GM18870 (cell line): ENCODE measurements at regions not wholly inside any gene's neighbourhood (a gene's known extent, or its start where the extent isn't known, plus 50 kb on each side); places are given as distances from the start of the nearest gene placed in this dataset.

Experiments used
- ATAC-seq: cut with Tn5 transposase; IDR thresholded peaks from one replicate; pipeline ENCODE4 v1.9.1; 2021; ENCODE audit warnings: moderate library complexity; ENCODE audit not compliant: unreplicated experiment

DNA sequence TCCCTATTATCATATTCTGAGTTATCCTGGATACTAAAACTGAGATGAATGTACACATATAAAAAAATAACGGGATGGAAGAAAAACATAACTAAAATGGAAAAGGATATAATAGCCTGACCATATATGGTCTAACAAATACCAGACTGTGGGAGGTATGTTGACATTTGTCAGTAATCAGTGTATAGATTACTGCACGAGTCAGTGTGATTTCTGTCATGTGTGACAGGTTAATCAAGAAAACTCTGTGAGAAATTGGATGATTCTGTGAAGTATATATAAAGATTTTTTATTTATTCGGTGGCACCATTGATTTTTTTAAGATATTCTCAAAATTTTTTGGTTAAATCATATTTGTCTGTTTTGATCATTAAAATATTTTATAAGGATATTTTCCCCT, 547.3 kb upstream of the B3GALT2 start:
- ATAC-seq: no peak

DNA sequence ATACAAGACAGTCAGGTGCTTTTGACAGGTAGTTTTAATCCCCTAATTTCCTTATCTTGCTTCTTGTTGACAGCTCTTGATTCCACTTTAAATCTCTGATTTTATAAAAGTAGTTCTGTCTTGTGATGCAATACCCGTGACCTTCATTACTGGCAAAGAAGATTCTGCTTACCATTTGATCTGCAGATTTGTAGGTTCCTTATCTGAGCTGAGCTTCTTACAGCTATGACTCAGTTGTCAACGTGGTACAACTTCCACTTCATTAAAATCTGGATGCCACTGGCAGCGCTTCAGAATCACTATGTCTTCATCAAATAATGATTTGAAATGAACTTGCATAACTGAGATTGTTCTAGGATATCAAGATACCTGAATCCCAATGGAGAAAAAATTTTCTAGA, 543.6 kb upstream of the B3GALT2 start:
- no peak for ATAC-seq

DNA sequence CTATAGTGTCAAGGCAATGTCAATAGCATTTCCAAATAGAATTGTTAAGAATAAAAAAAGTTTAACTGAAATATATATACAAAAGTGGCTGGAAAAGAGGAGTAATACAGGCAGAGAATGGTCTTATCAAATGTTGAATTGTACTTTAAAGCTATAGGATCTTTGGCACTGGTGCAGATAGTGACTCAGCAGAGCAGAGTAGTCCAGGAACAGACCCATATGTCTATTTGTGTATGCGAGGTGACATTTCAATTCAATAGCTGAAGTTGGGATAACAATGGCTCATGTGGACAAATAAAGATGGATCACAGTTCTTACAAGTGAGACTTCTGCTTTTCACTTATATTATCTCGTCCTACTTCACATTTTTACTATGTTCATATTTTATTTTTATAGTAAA, 543.0 kb upstream of the B3GALT2 start:
- ATAC-seq: no peak

DNA sequence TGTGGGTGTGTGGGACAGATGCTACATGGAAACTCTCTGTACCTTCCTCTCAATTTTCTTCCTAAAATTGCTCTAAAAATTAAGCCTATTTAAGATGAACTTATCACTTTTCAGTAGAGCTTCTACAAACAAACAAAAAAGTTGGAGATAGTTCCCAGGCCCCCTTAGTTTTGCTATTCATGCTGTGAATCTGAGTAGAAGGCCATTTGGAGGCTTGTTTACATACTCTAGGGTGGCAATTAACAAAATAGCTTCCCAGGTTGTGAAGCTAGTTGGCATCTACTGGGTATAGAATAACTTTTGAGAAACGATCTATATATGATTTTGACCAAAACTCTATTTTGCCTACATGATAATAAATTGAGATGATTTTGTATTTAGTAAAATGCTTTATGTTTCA, 541.4 kb upstream of the B3GALT2 start:
- ATAC-seq: no peak

DNA sequence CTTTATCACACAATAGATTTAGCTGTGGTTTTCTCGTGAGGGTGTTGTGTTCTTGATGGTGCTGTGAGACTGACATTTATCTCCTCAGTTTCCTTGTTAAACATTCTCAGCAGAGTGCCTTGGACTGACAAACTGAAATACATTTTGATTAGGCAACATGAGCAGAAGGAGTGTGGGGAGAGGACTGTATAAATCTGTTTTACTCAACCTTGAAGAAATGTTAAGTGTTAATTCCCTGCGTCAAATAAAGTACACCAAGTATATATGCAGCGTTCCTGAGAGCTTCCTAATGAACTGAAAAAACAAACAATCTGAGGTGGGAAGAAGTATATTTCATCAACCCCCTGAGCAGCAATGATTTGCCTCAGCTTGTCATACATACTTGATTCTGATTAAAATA, 540.3 kb upstream of the B3GALT2 start:
- ATAC-seq: no peak

DNA sequence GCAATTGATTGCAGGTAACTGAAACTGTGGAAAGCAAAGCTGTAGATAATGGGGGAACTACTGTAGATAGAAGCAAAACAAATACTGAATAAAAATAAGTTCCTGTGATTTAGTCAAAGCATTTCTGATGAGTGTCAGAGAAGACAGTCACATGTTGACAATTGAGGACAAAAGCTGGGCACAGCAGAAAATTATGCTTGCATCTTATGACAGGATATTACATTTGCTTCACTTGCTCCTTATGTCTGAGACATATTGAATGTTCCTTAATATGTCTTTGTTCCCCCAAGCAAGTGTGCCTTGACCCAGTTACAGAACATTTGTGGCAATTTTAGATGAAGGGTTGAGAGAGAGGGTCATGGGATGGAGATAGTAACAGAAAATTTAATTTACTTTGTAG, 526.0 kb upstream of the B3GALT2 start:
- no peak for ATAC-seq

DNA sequence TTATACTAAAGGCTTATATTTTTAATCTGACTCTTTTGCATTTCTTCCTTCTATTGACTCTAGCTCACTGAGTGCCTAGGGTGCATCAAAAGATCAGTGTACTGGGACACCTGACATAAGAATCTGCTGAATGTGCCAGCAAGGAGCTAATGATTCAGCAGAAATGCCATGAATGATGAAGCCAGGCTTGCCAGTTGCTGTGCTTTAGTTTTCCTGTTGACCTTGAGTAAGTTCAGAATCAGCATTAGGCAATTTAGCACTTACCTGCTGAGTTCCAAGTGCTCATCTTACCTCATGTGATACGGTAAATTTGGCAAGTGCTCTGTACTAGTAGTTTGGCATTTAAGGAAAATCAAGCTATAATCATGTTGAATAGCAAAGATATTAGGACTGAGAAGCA, 523.2 kb upstream of the B3GALT2 start:
- ATAC-seq: no peak

DNA sequence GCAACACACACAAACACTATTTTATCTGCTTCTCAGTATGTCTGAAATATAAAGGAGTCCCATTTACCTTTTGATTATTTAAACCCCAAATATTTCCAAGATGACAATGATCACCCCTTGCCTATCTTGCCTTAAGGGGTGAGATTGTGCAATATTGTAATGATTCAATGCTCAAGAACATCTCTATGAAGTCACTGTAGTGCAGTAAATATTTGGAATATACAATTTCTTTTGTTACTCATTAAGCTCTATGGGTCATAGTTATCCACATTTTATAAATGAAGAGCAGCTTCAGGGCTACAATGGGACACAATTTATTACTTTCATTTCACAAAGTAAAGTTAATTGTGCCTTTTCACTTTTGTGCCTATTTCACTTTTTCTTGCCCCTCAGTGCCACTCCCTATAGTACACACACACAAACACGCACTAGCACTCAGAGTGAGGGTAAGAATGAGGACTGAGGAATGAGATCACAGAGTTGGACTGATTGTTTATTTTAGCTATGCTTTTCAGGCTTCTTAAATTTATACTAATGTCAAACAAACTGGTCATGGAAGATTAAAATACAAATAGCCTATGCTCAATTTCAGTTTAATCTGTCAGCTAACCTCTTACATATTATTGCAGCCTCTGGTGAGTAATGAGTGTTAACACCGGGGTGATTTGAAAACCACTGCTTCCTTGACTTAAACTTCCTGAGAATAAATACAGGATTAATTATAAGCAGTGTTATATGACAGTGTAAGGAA, 521.0 kb upstream of the B3GALT2 start:
- no peak for ATAC-seq

DNA sequence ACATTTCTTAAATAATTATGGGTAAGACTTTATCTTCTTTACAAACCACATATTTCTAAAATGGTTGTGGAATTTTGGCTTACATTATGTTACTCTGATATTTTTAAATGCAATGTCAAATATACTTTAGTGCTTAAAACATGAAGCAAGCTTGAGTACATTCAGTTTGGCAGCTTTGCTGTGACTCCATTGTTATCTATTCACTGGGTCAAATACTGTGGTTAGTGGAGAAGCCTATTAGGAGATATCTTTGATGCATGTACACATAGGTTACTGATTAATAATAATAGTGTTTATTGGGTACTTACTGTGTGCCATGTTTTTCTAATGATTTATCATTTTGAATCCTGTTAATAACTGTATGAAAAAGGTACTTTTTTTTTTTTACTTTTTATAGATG, 520.4 kb upstream of the B3GALT2 start:
- no peak for ATAC-seq

DNA sequence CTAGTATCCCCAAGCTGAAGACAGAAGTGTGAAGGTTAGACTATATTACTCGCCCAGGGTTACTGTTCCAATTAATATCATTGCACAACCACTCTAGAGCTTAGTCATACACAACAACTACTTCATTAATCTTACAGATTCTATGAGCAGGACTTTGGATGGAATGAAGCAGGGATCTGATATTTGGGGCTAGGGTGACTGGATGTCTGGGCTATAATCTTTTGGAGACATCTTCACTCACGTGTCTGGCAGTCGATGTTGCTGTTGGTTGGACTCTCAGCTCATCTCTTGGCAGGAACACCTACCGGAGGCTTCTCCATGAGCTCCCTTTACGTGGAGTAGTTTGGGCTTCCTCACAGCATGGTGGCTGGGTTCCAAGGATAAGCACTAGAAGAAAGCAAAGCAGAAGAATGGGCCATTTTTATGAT, 519.2 kb upstream of the B3GALT2 start:
- ATAC-seq: no peak

DNA sequence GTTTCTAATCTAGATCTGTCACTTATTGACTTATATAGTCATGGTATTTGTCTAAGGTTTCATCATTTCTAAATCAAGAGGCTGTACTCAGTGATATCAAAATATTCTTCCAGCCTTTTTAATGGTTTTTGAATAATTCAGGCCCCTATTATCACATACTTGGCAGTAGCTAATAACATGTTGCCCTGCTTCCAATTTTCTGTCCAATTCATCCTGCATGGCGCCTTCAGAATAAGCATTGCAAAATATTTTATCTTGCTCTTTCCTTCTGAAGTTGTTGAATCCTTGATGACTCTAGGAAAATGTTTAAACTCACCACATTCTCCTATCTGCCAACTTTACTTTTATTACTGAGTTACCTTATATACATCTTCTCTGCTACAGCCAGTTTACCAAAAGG, 517.2 kb upstream of the B3GALT2 start:
- no peak for ATAC-seq

DNA sequence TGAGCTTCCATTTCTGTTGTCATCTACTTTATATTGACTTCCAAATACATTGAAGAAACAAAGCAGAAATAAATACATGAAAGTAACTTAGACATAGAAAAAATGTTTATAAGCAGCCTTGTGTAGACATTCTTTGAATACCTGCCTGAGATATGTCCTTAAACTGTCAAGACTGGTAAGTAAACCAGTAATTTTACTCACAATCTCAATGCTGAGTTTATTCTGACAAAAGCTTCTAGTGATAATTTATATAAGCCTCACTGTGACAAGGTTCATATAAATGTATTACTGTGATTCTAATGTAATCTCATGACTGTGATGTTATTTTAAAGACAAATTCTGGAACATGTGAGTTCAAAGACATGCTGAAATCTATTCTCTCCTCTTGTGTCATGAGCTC, 516.7 kb upstream of the B3GALT2 start:
- no peak for ATAC-seq

DNA sequence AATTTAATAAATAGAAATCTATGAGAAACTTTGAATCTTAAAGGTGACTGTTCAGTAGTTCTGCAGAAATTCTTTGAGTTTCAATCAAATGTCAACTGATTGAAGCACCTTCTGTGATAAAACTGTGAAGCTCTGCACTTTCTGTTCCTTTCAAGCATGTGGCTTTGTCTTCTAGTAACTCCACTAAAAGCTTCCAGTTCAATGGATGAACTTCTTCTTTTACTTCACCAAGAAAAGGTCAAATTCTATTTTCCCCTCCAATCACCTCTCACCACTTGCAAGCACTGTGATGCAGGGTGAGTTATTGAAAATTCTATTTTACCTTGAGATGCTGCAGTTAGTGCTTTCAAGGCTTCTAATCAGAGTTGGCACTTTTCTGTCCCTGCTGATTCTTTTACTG, 515.3 kb upstream of the B3GALT2 start:
- ATAC-seq: no peak

DNA sequence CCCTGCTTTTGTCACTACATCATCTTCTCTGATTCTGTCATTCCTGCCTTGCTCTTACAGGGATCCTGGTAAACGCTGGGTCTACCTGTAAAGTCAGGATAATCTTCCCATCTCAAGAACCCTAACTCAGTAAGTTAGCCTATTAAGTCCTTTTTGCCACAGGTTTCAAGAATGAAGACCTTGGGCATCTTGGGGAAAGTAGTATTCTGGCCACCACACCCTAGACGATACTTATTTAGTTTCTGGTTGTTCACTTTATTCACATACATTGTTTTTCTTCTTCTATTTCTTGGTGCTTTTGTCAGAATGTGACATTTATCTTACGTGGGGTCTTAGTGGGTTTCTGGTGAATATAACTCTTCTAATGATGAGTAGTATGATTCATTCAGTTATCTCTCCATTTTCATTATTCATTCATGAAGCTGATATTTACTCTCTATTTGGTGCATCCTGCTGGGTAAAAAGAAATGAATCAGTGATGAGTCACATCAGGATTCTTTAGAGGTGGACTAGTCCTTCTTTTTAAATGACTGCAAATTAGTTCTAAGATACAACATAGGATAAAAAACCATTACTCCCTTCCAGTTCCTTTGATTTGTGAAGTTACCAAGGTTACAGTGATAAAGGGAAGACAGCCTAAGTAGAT, 514.4 kb upstream of the B3GALT2 start:
- peak; percentile 64 for ATAC-seq

DNA sequence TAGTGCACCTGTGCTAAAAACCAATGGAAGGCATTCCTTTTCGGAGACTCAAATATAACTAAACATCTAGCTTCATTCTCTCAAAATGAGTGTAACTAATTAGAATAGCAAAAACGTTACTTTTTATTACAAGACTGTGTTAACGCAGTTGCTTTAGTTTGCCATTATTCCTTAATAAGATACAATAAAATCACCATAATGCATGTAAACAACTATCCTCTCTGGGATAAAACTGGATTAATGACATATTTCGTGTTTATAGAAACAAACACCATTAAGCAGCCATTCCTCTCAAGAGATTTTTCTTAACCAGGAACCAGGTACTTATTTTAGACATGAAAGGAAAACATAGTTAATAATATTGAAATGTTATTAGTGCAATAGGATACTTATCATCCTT, 512.8 kb upstream of the B3GALT2 start:
- no peak for ATAC-seq

DNA sequence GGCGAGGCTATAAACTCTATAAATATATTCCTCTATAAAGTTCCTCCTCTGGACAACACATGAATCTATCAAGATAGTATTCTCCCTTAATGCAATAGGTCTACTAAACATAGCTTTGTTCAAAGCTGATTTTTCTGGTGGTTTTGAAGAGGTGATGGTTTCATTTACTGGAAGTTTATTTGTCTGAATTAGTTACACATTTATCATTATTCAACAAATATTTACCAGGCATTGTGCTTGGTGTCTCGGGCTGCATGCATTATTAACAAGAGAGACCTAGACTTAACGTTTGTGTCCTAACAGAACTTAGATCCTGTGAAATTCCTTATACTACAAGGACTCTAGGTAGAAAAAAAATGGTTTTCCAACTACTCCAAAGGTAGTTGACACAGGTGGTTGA, 511.4 kb upstream of the B3GALT2 start:
- ATAC-seq: no peak

DNA sequence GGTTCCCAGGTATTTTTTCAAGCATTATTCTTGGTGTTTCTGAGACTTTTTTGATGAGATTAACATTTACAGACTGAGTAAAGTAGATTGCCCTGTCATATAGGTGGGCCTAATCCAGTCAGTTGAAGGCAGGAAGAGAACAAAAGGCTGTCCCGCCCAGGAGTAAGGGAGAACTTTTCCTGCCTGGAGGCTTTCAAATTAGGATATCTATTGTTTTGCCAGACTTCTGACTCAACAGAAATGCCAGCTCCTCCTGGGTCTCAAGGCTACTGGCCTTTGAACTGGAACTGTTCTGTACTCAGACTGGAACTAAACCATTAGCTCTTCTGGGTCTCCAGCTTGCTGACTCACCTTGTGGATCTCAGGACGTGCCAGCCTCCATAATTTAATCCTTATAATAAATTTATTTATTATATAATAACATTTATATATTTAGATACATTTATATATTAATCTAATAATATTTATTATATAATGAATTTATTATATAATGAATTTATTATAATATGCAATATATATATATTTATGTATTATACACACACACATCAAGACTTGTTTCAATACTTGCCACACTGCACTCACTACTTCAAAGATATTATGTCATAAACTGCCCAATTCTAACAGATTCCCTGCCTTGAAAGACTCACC, 510.8 kb upstream of the B3GALT2 start:
- ATAC-seq: no peak

DNA sequence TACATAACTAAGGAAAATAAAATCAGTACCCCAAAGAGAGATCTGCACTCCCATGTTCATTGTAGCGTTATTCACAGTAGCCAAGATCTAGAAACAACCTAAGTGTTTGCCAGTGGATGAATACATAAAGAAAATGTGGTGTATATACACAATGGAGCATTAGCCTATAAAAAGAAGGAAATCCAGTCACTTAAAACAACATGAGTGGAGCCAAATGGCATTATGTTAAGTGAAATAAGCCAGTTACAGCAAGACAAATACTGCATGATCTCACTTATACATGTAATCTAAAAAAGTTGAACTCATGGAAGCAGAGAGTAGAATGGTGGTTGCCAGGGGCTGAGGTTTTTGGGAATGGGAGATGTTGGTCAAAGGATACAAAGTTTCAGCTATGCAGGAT, 508.3 kb upstream of the B3GALT2 start:
- ATAC-seq: no peak

DNA sequence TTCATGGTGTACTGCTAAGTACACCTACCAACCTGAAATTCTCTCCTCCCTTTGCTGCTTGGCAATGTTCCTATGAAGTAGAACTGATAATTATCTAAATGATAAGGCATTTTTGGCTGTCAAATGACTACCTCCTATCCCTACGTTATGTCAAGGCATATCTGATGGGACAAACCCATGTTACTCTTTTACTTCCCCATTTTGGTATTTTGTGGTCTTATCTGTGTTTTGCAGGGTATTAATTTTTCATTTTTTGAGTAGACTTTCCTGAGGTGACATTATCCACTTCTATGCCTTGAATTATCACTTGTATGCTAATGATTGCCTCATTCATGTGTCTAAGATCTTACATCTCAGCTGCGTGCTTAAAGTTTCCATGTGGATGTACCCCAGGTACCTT, 499.6 kb upstream of the B3GALT2 start:
- ATAC-seq: no peak

DNA sequence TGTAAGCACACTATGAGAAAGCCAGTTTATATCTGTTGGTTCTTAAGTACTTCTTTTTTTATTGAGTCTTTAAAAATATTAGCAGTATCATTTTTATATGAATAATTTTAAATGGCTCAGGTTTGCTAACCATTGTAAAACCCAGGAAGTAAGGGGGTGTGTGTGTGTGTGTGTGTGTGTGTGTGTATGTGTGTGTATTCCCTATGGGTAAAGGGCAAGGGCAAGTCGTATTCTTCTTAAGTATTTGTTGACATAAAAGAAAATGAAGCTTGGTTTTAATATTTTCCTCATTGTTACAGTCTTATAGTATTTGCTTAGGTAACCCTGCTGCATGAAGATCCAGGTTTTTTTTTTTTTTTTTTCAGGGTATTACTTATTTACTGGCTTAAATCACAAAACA, 495.0 kb upstream of the B3GALT2 start:
- no peak for ATAC-seq

DNA sequence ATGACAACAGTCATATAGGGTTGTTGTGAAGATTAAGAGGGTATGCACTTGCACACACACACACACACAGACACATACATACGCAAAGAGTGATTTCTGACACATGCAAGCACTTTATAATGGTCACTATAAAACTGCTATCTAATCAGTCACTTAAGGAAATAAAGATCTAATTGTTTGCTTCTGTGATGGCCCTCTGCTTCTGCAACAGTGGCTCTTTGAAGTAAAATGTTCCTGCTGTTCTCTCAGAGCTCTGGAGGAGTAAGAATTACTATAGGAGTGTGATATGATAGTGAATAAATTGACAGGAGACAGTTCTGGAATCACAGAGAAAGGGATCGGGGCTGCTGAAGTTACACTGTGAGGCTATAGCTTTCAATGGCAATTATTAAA, 494.5 kb upstream of the B3GALT2 start:
- ATAC-seq: no peak

DNA sequence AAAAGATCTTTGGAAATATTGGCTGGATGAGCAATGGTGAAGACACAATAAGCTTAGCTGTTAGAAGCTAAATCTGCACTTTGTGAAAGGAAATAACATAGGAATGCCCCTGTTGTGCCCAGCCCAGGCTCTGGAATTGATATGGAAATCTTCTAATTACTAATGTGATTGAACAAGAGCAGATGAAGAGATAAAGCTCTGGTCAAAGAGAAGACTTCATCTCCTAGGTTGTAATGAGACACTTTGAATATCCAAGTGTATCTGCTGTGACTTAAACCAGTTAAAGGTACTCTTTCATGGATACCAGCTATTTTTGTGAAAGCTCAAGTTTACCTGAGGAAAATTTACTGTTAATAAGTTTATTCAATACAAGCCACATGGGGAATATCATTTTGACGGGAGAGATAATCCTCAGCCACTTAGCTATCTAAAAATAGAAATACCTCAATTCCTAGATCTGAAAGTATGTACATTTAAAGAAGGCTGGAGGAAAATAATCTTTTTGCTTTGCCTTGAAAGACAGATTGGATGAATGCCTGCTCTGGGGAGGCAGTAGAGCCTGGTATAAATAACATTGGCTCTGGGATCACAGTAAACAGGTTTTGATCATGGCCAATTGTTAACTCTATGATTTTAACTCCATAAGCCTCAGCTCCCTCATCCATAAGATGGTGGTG, 494.0 kb upstream of the B3GALT2 start:
- ATAC-seq: no peak
